ENCODE measurements at regions not wholly inside any gene's neighbourhood (a gene's known extent, or its start where the extent isn't known, plus 50 kb on each side); places are given as distances from the start of the nearest gene placed in this dataset.

DNA sequence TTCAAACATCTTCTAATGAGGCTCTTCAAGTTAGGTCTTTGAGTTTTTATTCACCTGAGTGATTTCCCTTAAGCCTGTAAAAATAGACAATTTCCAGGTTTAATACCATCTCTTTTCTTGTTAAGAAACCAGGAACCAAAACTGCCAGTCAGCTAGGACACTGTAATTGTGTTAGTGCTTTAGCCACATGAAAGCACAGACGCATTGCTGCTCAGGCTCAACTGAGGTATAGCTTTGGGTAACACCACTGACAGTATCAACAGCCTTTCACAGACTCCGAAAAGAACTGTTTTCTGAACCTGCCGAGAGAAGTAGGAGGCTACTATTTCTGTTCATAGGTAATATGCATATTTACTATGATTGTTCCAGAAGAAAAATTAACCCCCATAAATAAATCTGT is 768.7 kb downstream of the ETS1 start:
- Mint-ChIP-seq H3K9me3 (no peaks in the 10 kb centered on the region), H3K27ac (no peak overlapping the region), H3K4me3 (no peak overlapping the region), H3K36me3 (no peaks in the 10 kb centered on the region), H3K4me1 (peaks cover 31% of the 10 kb centered on the region), H3K27me3 (ENCODE audit: low read depth) (no peaks in the 10 kb centered on the region)
- ChIA-PET CTCF (no interaction called here), POLR2A (interaction anchor here (0.6 kb wide), 1 partner anchor 643 kb away, joined by 3 read pairs; no protein-coding TSS in a partner anchor)
- DNase-seq (ENCODE audit: low spot score) (no peak), ATAC-seq (no peak)
- TF ChIP-seq, protein P1, sequence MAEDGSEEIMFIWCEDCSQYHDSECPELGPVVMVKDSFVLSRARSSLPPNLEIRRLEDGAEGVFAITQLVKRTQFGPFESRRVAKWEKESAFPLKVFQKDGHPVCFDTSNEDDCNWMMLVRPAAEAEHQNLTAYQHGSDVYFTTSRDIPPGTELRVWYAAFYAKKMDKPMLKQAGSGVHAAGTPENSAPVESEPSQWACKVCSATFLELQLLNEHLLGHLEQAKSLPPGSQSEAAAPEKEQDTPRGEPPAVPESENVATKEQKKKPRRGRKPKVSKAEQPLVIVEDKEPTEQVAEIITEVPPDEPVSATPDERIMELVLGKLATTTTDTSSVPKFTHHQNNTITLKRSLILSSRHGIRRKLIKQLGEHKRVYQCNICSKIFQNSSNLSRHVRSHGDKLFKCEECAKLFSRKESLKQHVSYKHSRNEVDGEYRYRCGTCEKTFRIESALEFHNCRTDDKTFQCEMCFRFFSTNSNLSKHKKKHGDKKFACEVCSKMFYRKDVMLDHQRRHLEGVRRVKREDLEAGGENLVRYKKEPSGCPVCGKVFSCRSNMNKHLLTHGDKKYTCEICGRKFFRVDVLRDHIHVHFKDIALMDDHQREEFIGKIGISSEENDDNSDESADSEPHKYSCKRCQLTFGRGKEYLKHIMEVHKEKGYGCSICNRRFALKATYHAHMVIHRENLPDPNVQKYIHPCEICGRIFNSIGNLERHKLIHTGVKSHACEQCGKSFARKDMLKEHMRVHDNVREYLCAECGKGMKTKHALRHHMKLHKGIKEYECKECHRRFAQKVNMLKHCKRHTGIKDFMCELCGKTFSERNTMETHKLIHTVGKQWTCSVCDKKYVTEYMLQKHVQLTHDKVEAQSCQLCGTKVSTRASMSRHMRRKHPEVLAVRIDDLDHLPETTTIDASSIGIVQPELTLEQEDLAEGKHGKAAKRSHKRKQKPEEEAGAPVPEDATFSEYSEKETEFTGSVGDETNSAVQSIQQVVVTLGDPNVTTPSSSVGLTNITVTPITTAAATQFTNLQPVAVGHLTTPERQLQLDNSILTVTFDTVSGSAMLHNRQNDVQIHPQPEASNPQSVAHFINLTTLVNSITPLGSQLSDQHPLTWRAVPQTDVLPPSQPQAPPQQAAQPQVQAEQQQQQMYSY (CRISPR knock-in tag; IDR thresholded peaks at IDR 0.05), result no peak
- TF ChIP-seq OVOL2 (CRISPR knock-in tag; IDR thresholded peaks at IDR 0.05; ENCODE audit: borderline replicate concordance) (no peak), RORB (CRISPR knock-in tag; IDR thresholded peaks at IDR 0.05) (no peak), FOXJ3 (CRISPR knock-in tag; IDR thresholded peaks at IDR 0.05; ENCODE audit: borderline replicate concordance) (no peak), GRHL2 (CRISPR knock-in tag; IDR thresholded peaks at IDR 0.05; ENCODE audit: insufficient replicate concordance, severe bottlenecking) (no peak), JAZF1 (CRISPR knock-in tag; IDR thresholded peaks at IDR 0.05) (no peak), TEAD4 (CRISPR knock-in tag; IDR thresholded peaks at IDR 0.05) (no peak), RELA (CRISPR knock-in tag; IDR thresholded peaks at IDR 0.05; ENCODE audit: borderline replicate concordance) (no peak)
- TF ChIP-seq, protein P2, sequence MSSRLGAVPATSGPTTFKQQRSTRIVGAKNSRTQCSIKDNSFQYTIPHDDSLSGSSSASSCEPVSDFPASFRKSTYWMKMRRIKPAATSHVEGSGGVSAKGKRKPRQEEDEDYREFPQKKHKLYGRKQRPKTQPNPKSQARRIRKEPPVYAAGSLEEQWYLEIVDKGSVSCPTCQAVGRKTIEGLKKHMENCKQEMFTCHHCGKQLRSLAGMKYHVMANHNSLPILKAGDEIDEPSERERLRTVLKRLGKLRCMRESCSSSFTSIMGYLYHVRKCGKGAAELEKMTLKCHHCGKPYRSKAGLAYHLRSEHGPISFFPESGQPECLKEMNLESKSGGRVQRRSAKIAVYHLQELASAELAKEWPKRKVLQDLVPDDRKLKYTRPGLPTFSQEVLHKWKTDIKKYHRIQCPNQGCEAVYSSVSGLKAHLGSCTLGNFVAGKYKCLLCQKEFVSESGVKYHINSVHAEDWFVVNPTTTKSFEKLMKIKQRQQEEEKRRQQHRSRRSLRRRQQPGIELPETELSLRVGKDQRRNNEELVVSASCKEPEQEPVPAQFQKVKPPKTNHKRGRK (CRISPR knock-in tag; IDR thresholded peaks at IDR 0.05; ENCODE audit: borderline replicate concordance), result no peak

DNA sequence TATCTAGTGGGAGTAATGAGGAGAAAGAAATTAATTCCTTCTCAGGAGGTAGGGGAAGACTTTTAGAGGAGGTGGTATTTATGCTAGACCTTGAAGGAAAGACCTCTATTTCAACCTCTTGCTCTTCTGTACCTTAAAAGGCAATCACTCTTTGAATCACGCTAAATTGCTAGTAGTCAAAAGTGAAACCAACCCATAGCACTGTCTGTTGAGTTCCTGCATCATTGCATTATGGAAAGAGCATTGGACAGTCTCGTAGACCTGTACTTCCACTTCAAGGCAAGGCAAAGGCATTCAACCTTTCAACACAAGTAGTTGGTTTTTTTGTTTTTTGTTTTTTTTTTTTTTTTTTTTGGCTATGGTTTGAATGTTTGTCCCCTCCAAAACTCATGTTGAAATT is 770.4 kb downstream of the ETS1 start:
- ATAC-seq (no peak), DNase-seq (ENCODE audit: low spot score) (no peak)
- no peaks in the 10 kb centered on the region for H3K9me3 Mint-ChIP-seq
- no peaks in the 10 kb centered on the region for H3K27me3 Mint-ChIP-seq (ENCODE audit: low read depth)
- POLR2A ChIA-PET, result no interaction called here
- no peak overlapping the region for H3K27ac Mint-ChIP-seq
- TF ChIP-seq ZNF263 (CRISPR knock-in tag; IDR thresholded peaks at IDR 0.05; ENCODE audit: low read depth) (no peak), GRHL2 (CRISPR knock-in tag; IDR thresholded peaks at IDR 0.05; ENCODE audit: insufficient replicate concordance, severe bottlenecking) (no peak), FOXP1 (CRISPR knock-in tag; IDR thresholded peaks at IDR 0.05; ENCODE audit: borderline replicate concordance) (no peak), CBFB (CRISPR knock-in tag; IDR thresholded peaks at IDR 0.05; ENCODE audit: low read depth) (no peak)
- TF ChIP-seq, protein P3, sequence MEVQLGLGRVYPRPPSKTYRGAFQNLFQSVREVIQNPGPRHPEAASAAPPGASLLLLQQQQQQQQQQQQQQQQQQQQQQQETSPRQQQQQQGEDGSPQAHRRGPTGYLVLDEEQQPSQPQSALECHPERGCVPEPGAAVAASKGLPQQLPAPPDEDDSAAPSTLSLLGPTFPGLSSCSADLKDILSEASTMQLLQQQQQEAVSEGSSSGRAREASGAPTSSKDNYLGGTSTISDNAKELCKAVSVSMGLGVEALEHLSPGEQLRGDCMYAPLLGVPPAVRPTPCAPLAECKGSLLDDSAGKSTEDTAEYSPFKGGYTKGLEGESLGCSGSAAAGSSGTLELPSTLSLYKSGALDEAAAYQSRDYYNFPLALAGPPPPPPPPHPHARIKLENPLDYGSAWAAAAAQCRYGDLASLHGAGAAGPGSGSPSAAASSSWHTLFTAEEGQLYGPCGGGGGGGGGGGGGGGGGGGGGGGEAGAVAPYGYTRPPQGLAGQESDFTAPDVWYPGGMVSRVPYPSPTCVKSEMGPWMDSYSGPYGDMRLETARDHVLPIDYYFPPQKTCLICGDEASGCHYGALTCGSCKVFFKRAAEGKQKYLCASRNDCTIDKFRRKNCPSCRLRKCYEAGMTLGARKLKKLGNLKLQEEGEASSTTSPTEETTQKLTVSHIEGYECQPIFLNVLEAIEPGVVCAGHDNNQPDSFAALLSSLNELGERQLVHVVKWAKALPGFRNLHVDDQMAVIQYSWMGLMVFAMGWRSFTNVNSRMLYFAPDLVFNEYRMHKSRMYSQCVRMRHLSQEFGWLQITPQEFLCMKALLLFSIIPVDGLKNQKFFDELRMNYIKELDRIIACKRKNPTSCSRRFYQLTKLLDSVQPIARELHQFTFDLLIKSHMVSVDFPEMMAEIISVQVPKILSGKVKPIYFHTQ (CRISPR knock-in tag; IDR thresholded peaks at IDR 0.05), result no peak
- TF ChIP-seq, protein P4, sequence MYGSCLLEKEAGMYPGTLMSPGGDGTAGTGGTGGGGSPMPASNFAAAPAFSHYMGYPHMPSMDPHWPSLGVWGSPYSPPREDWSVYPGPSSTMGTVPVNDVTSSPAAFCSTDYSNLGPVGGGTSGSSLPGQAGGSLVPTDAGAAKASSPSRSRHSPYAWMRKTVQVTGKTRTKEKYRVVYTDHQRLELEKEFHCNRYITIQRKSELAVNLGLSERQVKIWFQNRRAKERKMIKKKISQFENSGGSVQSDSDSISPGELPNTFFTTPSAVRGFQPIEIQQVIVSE (CRISPR knock-in tag; IDR thresholded peaks at IDR 0.05; ENCODE audit: borderline replicate concordance), result no peak
- no peaks in the 10 kb centered on the region for H3K36me3 Mint-ChIP-seq
- CTCF ChIA-PET, result no interaction called here
- no peak overlapping the region for H3K4me3 Mint-ChIP-seq
- H3K4me1 Mint-ChIP-seq, result peaks cover 32% of the 10 kb centered on the region

All from WTC11 (cell line).